OCI-LY3 (cell line): ENCODE measurements at regions not wholly inside any gene's neighbourhood (a gene's known extent, or its start where the extent isn't known, plus 50 kb on each side); places are given as distances from the start of the nearest gene placed in this dataset.

Source experiments
- EZH2phosphoT487 ChIP-seq: fragments of 200-600 bp; shearing (Covaris generic); IDR thresholded peaks from 2 replicates; pipeline ENCODE4 v1.6.1; 2018; ENCODE audit warnings: antibody characterized with exemption, mixed run types, low read depth
- TF ChIP-seq, protein P1 (sequence below): fragments of 200-600, 300-600 bp; sonication (generic); IDR thresholded peaks from 2 replicates; pipeline ENCODE4 v1.5.1; 2014; ENCODE audit warnings: antibody characterized with exemption, low read length, low read depth

DNA sequence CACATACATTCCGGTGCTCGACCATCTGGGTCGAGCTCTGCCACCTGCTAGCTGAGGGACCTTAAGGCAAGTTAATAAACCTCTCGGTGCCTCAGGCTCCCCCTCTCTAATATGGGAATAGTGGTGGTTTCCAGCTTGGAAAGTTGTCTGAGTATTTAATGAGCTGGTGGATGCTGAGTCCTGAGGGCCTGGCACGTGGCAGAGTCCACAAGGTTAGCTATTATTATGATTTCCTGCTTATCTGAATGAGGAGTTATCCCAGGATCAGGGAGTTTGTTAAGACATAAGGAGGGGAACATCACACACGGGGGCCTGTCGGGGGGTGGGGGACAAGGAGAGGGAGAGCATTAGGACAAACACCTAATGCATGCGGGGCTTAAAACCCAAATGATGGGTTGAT lies 80.1 kb upstream of the SLC22A23 start:
- TF ChIP-seq, protein P1, sequence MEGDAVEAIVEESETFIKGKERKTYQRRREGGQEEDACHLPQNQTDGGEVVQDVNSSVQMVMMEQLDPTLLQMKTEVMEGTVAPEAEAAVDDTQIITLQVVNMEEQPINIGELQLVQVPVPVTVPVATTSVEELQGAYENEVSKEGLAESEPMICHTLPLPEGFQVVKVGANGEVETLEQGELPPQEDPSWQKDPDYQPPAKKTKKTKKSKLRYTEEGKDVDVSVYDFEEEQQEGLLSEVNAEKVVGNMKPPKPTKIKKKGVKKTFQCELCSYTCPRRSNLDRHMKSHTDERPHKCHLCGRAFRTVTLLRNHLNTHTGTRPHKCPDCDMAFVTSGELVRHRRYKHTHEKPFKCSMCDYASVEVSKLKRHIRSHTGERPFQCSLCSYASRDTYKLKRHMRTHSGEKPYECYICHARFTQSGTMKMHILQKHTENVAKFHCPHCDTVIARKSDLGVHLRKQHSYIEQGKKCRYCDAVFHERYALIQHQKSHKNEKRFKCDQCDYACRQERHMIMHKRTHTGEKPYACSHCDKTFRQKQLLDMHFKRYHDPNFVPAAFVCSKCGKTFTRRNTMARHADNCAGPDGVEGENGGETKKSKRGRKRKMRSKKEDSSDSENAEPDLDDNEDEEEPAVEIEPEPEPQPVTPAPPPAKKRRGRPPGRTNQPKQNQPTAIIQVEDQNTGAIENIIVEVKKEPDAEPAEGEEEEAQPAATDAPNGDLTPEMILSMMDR = no peak
- TF ChIP-seq EZH2phosphoT487 = no peak
